ENCODE measurements at regions not wholly inside any gene's neighbourhood (a gene's known extent, or its start where the extent isn't known, plus 50 kb on each side); places are given as distances from the start of the nearest gene placed in this dataset.

- TF ChIP-seq CTCF (IDR thresholded peaks at IDR 0.05; ENCODE audit: low read depth, low read length), result no peak
- ChIA-PET CTCF (no interaction called here), POLR2A (no interaction called here)
- Histone ChIP-seq H3K27me3 (ENCODE audit: control insufficient read depth, insufficient read depth, low read length) (no peaks in the 10 kb centered on the region), H3K27ac (ENCODE audit: low read depth, low read length) (no peak overlapping the region), H3K4me3 (ENCODE audit: low read depth, low read length) (no peak overlapping the region), H3K9me3 (ENCODE audit: control insufficient read depth, insufficient read depth, low read length) (no peaks in the 10 kb centered on the region)
- DNase-seq (ENCODE audit: low read depth, low spot score), result no peak
These were observed 374.9 kb downstream of the PSAT1 start for GRCh38 chr9:78671785-78672184.

- Histone ChIP-seq H3K4me3 (ENCODE audit: low read depth, low read length) (no peak overlapping the region), H3K27ac (ENCODE audit: low read depth, low read length) (no peak overlapping the region), H3K27me3 (ENCODE audit: control insufficient read depth, insufficient read depth, low read length) (no peaks in the 10 kb centered on the region), H3K9me3 (ENCODE audit: control insufficient read depth, insufficient read depth, low read length) (no peaks in the 10 kb centered on the region)
- no peak for TF ChIP-seq CTCF (IDR thresholded peaks at IDR 0.05; ENCODE audit: low read depth, low read length)
- CTCF ChIA-PET, result no interaction called here
- no peak for DNase-seq (ENCODE audit: low read depth, low spot score)
- POLR2A ChIA-PET, result no interaction called here
These were observed 377.9 kb downstream of the PSAT1 start for GRCh38 chr9:78674874-78675273.

- ChIA-PET POLR2A (no interaction called here), CTCF (interaction anchor here (0.9 to 1.1 kb wide), 2 partner anchors 29 to 146 kb away, joined by 3 read pairs; no protein-coding TSS in a partner anchor)
- H3K4me3 ChIP-seq (ENCODE audit: low read depth, low read length), result no peak overlapping the region
These were observed 379.1 kb downstream of the PSAT1 start for GRCh38 chr9:78676009-78676408.

GRCh38 chr9:78676623-78677022 lies 379.7 kb downstream of the PSAT1 start:
- no peak overlapping the region for H3K27ac ChIP-seq (ENCODE audit: low read depth, low read length)
- ChIA-PET CTCF (interaction anchor here (0.6 kb wide), 1 partner anchor 75 kb away, joined by 5 read pairs; no protein-coding TSS in a partner anchor), POLR2A (interaction anchor here (0.6 kb wide), 1 partner anchor 31 kb away, joined by 4 read pairs; no protein-coding TSS in a partner anchor)
- no peaks in the 10 kb centered on the region for H3K27me3 ChIP-seq (ENCODE audit: control insufficient read depth, insufficient read depth, low read length)
- H3K4me3 ChIP-seq (ENCODE audit: low read depth, low read length), result no peak overlapping the region
- DNase-seq (ENCODE audit: low read depth, low spot score), result no peak
- TF ChIP-seq CTCF (IDR thresholded peaks at IDR 0.05; ENCODE audit: low read depth, low read length), result no peak
- H3K9me3 ChIP-seq (ENCODE audit: control insufficient read depth, insufficient read depth, low read length), result no peaks in the 10 kb centered on the region

More at GRCh38 chr9:78676009-78676408, 379.1 kb downstream of the PSAT1 start:
- TF ChIP-seq CTCF (IDR thresholded peaks at IDR 0.05; ENCODE audit: low read depth, low read length), result no peak
- H3K9me3 ChIP-seq (ENCODE audit: control insufficient read depth, insufficient read depth, low read length), result no peaks in the 10 kb centered on the region
- H3K27ac ChIP-seq (ENCODE audit: low read depth, low read length), result no peak overlapping the region
- no peaks in the 10 kb centered on the region for H3K27me3 ChIP-seq (ENCODE audit: control insufficient read depth, insufficient read depth, low read length)
- DNase-seq (ENCODE audit: low read depth, low spot score), result no peak

GRCh38 chr9:78677326-78677725 lies 380.4 kb downstream of the PSAT1 start:
- no peak overlapping the region for H3K27ac ChIP-seq (ENCODE audit: low read depth, low read length)
- no peaks in the 10 kb centered on the region for H3K27me3 ChIP-seq (ENCODE audit: control insufficient read depth, insufficient read depth, low read length)
- TF ChIP-seq CTCF (IDR thresholded peaks at IDR 0.05; ENCODE audit: low read depth, low read length), result no peak
- H3K9me3 ChIP-seq (ENCODE audit: control insufficient read depth, insufficient read depth, low read length), result no peaks in the 10 kb centered on the region
- ChIA-PET POLR2A (interaction anchor here (0.6 kb wide), 1 partner anchor 30 kb away, joined by 4 read pairs; no protein-coding TSS in a partner anchor), CTCF (interaction anchor here (0.6 kb wide), 1 partner anchor 75 kb away, joined by 5 read pairs; no protein-coding TSS in a partner anchor)
- no peak for DNase-seq (ENCODE audit: low read depth, low spot score)
- no peak overlapping the region for H3K4me3 ChIP-seq (ENCODE audit: low read depth, low read length)
